ENCODE measurements at regions not wholly inside any gene's neighbourhood (a gene's known extent, or its start where the extent isn't known, plus 50 kb on each side); places are given as distances from the start of the nearest gene placed in this dataset.

- no peak overlapping the region for H2AFZ ChIP-seq (ENCODE audit: low read depth, low read length)
- intact Hi-C loops (cut with micrococcal nuclease) (no loop called here), dilution Hi-C loops (cut with MboI; ENCODE audit: extremely low pct_ligation_motif_present, low sequenced_read_pairs) (no loop called here)
- no peak for DNase-seq (ENCODE audit: low read depth, low spot score)
- no peaks in the 10 kb centered on the region for H3K9me3 ChIP-seq (replicated peaks; ENCODE audit: control insufficient read depth, insufficient read depth, low read length)
- H4K20me1 ChIP-seq (replicated peaks; ENCODE audit: control insufficient read depth, extremely low read depth, insufficient read depth, low read length) = no peaks in the 10 kb centered on the region
- H3K27me3 ChIP-seq (ENCODE audit: control insufficient read depth in 2 of 2, insufficient read depth in 2 of 2, low read length in 2 of 2) = no peaks in the 10 kb centered on the region
- H3K4me3 ChIP-seq (replicated peaks in 1 of 3; ENCODE audit: insufficient read depth in 1 of 3, low read depth in 1 of 3, low read length in 3 of 3) = no peak overlapping the region
- H3K36me3 ChIP-seq (ENCODE audit: control insufficient read depth in 2 of 2, extremely low read depth in 1 of 2, insufficient read depth in 2 of 2, low read length in 2 of 2) = no peaks in the 10 kb centered on the region
- ChIA-PET CTCF (no interaction called here), POLR2A (no interaction called here)
- H3K4me1 ChIP-seq (ENCODE audit: control insufficient read depth, extremely low read depth, insufficient read depth, low read length) = peaks cover 20% of the 10 kb centered on the region
- no peak for TF ChIP-seq MAX (IDR thresholded peaks at IDR 0.05; ENCODE audit: insufficient read depth, insufficient read length)
- TF ChIP-seq MYC (IDR thresholded peaks at IDR 0.05; ENCODE audit: low read depth, low read length) = no peak
- TF ChIP-seq CTCF (IDR thresholded peaks at IDR 0.05; ENCODE audit: extremely low read depth in 1 of 2, insufficient read depth in 1 of 2, low read depth in 1 of 2, low read length in 2 of 2) = no peak
- TF ChIP-seq GATA2 (IDR thresholded peaks at IDR 0.05; ENCODE audit: insufficient read depth, insufficient read length, low read depth, low read length) = no peak
- TF ChIP-seq EZH2 (IDR thresholded peaks at IDR 0.05; ENCODE audit: borderline replicate concordance, low read depth, low read length, severe bottlenecking) = no peak
- no peak for TF ChIP-seq FOS (IDR thresholded peaks at IDR 0.05; ENCODE audit: borderline replicate concordance, insufficient read depth, low read length)
- TF ChIP-seq JUN (IDR thresholded peaks at IDR 0.05; ENCODE audit: borderline replicate concordance, insufficient read depth, insufficient read length, low read depth) = no peak
- no peak for TF ChIP-seq POLR2AphosphoS5 (IDR thresholded peaks at IDR 0.05; ENCODE audit: insufficient read depth, low read depth, low read length)
- no peak for TF ChIP-seq POLR2A (IDR thresholded peaks at IDR 0.05; ENCODE audit: low read depth, low read length)
- no TSS peak for BruUV-seq (replicated peaks)
- no peak overlapping the region for H3K9ac ChIP-seq (replicated peaks; ENCODE audit: extremely low read depth, insufficient read depth, low read length)
- no peak overlapping the region for H3K27ac ChIP-seq (ENCODE audit: insufficient read depth, low read depth, low read length)
- no peaks in the 10 kb centered on the region for H3K79me2 ChIP-seq (ENCODE audit: control insufficient read depth, insufficient read depth, low read length)
- no peaks in the 10 kb centered on the region for H3K9me1 ChIP-seq (replicated peaks; ENCODE audit: control insufficient read depth, extremely low read depth, insufficient read depth, low read length)
- FAIRE-seq = no peak
- H3K4me2 ChIP-seq (ENCODE audit: insufficient read depth, low read length) = no peak overlapping the region
Measured at GRCh38 chr12:28090835-28091234, 99.4 kb upstream of the CCDC91 start.
